ENCODE measurements at regions not wholly inside any gene's neighbourhood (a gene's known extent, or its start where the extent isn't known, plus 50 kb on each side); places are given as distances from the start of the nearest gene placed in this dataset.

- no peaks in the 10 kb centered on the region for H3K9me3 ChIP-seq (ENCODE audit: low read depth)
- TF ChIP-seq EZH2phosphoT487 (IDR thresholded peaks at IDR 0.05; ENCODE audit: low read depth, severe bottlenecking, unreplicated experiment) (no peak), EZH2 (IDR thresholded peaks at IDR 0.05; ENCODE audit: borderline replicate concordance) (no peak), CTCF (IDR thresholded peaks at IDR 0.05; ENCODE audit: poor library complexity) (no peak)
- no peaks in the 10 kb centered on the region for H3K4me1 ChIP-seq (ENCODE audit: insufficient read depth)
- H4K20me1 ChIP-seq (ENCODE audit: insufficient read depth, poor library complexity, severe bottlenecking): no peaks in the 10 kb centered on the region
- H3K27ac ChIP-seq: peak overlapping the region; percentile 29
- H3K27me3 ChIP-seq: no peaks in the 10 kb centered on the region
- 52% methylated on average over 2 of the region's 2 CpGs for WGBS (ENCODE audit: low lambda C conversion rate, missing lambda C conversion rate)
- no peaks in the 10 kb centered on the region for H3K36me3 ChIP-seq (replicated peaks; ENCODE audit: insufficient read depth, low read depth)
- no peaks in the 10 kb centered on the region for H3K79me2 ChIP-seq
- no peak overlapping the region for H2AFZ ChIP-seq
- no peak overlapping the region for H3K4me3 ChIP-seq
- H3K4me2 ChIP-seq: peak overlapping the region; percentile 39
- no peaks in the 10 kb centered on the region for H3K9me2 ChIP-seq (replicated peaks; ENCODE audit: insufficient read depth)
- DNase-seq (ENCODE audit: low spot score): no peak
Observed at GRCh38 chr16:51057969-51058337, 93.1 kb downstream of the SALL1 start.

GRCh38 chr16:51057102-51057793, 93.8 kb downstream of the SALL1 start:
- Histone ChIP-seq H3K4me2 (peak overlapping the region; percentile 39), H3K79me2 (no peaks in the 10 kb centered on the region), H3K36me3 (replicated peaks; ENCODE audit: insufficient read depth, low read depth) (no peaks in the 10 kb centered on the region), H3K27me3 (no peaks in the 10 kb centered on the region), H3K4me1 (ENCODE audit: insufficient read depth) (no peaks in the 10 kb centered on the region), H3K9me2 (replicated peaks; ENCODE audit: insufficient read depth) (no peaks in the 10 kb centered on the region), H3K9me3 (ENCODE audit: low read depth) (no peaks in the 10 kb centered on the region), H3K4me3 (no peak overlapping the region), H2AFZ (no peak overlapping the region), H4K20me1 (ENCODE audit: insufficient read depth, poor library complexity, severe bottlenecking) (no peaks in the 10 kb centered on the region), H3K27ac (peak overlapping the region; percentile 29)
- TF ChIP-seq EZH2 (IDR thresholded peaks at IDR 0.05; ENCODE audit: borderline replicate concordance) (no peak), CTCF (IDR thresholded peaks at IDR 0.05; ENCODE audit: poor library complexity) (no peak), EZH2phosphoT487 (IDR thresholded peaks at IDR 0.05; ENCODE audit: low read depth, severe bottlenecking, unreplicated experiment) (no peak)
- WGBS (ENCODE audit: low lambda C conversion rate, missing lambda C conversion rate): 63% methylated on average over 8 of the region's 8 CpGs
- no peak for DNase-seq (ENCODE audit: low spot score)

DNA sequence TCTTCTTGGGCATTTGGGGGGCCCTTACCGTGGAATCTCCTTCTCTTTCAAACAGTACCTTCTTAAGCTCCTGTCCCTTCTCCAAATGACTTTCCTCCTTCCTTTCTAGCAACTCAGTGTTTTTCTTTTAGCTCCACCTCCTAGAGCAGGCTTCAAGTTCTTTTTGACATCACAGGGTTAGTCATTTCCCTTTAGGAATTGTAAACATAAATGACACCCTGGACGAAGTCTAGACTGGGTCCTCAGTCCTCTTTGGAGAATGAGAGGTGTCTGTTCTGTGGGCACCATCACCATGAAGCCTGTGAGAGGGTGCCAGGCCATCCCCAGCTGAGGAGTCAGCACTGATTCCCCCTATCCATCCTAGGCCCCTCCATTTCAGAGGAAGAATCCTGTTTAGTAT, 94.7 kb downstream of the SALL1 start:
- H3K36me3 ChIP-seq (replicated peaks; ENCODE audit: insufficient read depth, low read depth): no peaks in the 10 kb centered on the region
- no peak overlapping the region for H3K4me3 ChIP-seq
- DNase-seq (ENCODE audit: low spot score): no peak
- TF ChIP-seq EZH2phosphoT487 (IDR thresholded peaks at IDR 0.05; ENCODE audit: low read depth, severe bottlenecking, unreplicated experiment) (no peak), CTCF (IDR thresholded peaks at IDR 0.05; ENCODE audit: poor library complexity) (no peak), EZH2 (IDR thresholded peaks at IDR 0.05; ENCODE audit: borderline replicate concordance) (no peak)
- no peaks in the 10 kb centered on the region for H3K9me3 ChIP-seq (ENCODE audit: low read depth)
- H2AFZ ChIP-seq: no peak overlapping the region
- no peaks in the 10 kb centered on the region for H3K27me3 ChIP-seq
- H3K79me2 ChIP-seq: no peaks in the 10 kb centered on the region
- no peak overlapping the region for H3K27ac ChIP-seq
- no peaks in the 10 kb centered on the region for H3K9me2 ChIP-seq (replicated peaks; ENCODE audit: insufficient read depth)
- 72% methylated on average over 2 of the region's 2 CpGs for WGBS (ENCODE audit: low lambda C conversion rate, missing lambda C conversion rate)
- no peaks in the 10 kb centered on the region for H4K20me1 ChIP-seq (ENCODE audit: insufficient read depth, poor library complexity, severe bottlenecking)
- no peaks in the 10 kb centered on the region for H3K4me1 ChIP-seq (ENCODE audit: insufficient read depth)
- H3K4me2 ChIP-seq: no peak overlapping the region
